ENCODE measurements at regions not wholly inside any gene's neighbourhood (a gene's known extent, or its start where the extent isn't known, plus 50 kb on each side); places are given as distances from the start of the nearest gene placed in this dataset.
"Not testable (repeated sequence)": the region's sequence is repeated elsewhere in the genome, so short reads cannot be mapped to it uniquely, and the experiment has no call there.

DNA sequence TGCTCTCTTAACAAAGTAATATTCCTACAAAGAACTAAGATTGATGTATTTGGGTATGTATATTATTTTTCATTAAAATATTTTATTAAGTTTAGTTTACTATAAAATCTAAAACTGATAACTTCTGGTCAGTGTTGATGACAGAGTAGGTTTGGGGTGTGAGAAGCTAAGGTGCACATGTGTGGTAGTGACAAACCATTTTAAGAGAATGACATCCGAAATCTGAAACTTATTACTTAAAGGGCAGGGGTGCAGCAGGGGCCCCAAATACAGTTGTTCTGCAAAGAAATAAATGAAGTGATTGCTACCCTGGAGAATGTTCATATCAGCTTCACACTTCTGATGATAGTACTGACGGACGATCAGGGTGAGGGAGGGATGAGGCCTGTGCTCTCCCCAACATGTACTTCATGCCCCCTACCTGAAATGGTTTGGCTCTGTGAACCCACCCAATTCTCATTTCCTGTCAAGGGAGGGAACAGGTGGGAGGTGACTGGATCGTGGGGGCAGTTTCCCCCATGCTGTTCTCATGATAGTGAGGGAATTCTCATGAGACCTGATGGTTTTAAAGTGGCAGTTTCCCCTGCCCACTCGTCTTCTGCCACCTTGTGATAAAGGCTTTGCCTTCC, 125.3 kb upstream of the RFX3 start:
- peak; percentile 55 for ATAC-seq
- Mint-ChIP-seq H3K4me3 (no peak overlapping the region), H3K4me1 (no peaks in the 10 kb centered on the region), H3K9me3 (no peaks in the 10 kb centered on the region), H3K27me3 (no peaks in the 10 kb centered on the region), H3K36me3 (no peaks in the 10 kb centered on the region), H3K27ac (no peak overlapping the region)

DNA sequence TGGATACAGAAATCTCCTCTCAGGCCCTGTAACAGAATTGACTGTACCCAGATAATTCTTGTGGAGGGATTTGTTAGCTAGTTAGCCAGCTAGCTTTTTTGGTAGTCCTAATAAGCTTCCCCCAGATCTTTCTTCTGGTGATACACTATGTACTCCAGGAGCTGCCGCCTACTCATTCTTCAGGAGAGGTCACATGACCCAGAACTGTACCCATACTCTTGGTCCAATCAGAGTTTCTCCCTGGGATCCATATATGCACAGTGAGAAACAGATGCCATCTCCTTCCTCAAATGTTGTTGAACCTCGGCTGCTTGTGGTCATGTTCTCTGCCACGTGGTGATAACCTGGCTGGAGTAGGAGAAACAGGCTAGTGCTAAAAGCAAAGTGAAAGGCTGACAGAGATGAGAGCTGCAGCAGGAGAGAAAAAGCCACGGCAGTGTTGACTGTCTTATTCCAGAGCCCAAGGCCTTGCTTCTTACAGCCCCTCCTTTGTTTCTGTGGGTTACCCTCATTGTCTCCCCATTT, 123.0 kb upstream of the RFX3 start:
- H3K27ac Mint-ChIP-seq: no peak overlapping the region

DNA sequence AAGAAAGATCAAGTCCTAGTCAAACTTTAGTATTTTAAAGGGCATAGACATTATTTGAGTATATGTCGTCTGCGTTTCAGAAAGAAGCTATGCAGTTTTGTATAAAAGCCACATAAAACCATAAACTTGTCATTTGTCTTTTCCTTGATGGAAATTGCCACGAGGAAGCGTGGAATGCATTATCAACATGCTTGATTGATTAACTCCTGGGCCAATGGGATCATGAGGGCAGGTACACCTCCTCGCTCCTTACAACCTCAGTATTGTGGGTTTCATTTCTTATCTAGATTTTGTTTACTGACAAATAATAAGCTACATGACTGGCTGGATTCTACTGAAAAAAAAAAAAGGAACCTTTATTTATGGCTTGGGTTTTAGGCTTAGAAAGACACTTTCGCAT, 122.5 kb upstream of the RFX3 start:
- no peaks in the 10 kb centered on the region for H3K9me3 Mint-ChIP-seq
- H3K4me1 Mint-ChIP-seq: no peaks in the 10 kb centered on the region
- no peak overlapping the region for H3K4me3 Mint-ChIP-seq
- ATAC-seq: no peak
- H3K27me3 Mint-ChIP-seq: no peaks in the 10 kb centered on the region
- H3K27ac Mint-ChIP-seq: no peak overlapping the region
- H3K36me3 Mint-ChIP-seq: no peaks in the 10 kb centered on the region

More for the DNA sequence above, 123.0 kb upstream of the RFX3 start:
- H3K4me1 Mint-ChIP-seq: no peaks in the 10 kb centered on the region
- H3K9me3 Mint-ChIP-seq: no peaks in the 10 kb centered on the region
- no peaks in the 10 kb centered on the region for H3K27me3 Mint-ChIP-seq
- ATAC-seq: no peak
- H3K36me3 Mint-ChIP-seq: no peaks in the 10 kb centered on the region
- no peak overlapping the region for H3K4me3 Mint-ChIP-seq

DNA sequence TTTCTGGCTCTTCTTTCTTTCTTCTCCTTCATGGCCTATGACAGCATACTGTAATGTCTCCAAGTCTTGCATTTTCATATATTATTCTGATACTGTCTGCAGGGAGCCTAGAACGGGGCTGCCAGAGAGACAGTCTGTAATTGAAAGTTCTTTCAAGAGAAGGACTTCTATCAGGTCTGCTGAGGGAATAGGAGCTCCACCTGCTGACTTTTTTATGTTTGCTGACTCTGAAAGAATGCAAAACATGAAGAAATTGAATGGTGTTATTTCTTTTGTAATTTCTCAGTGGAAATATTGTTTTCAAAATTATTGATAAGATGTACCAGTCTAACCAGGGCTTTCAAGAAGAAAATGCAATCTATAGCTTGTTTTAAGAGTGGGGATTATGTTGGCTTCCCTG, 121.9 kb upstream of the RFX3 start:
- no peaks in the 10 kb centered on the region for H3K36me3 Mint-ChIP-seq
- H3K4me3 Mint-ChIP-seq: no peak overlapping the region
- no peaks in the 10 kb centered on the region for H3K9me3 Mint-ChIP-seq
- no peaks in the 10 kb centered on the region for H3K27me3 Mint-ChIP-seq
- no peak overlapping the region for H3K27ac Mint-ChIP-seq
- no peak for ATAC-seq
- no peaks in the 10 kb centered on the region for H3K4me1 Mint-ChIP-seq

GRCh38 chr9:3646226-3646625, 120.4 kb upstream of the RFX3 start:
- ATAC-seq: no peak
- no peak overlapping the region for H3K4me3 Mint-ChIP-seq
- H3K27ac Mint-ChIP-seq: no peak overlapping the region
- H3K9me3 Mint-ChIP-seq: no peaks in the 10 kb centered on the region
- H3K36me3 Mint-ChIP-seq: no peaks in the 10 kb centered on the region
- no peaks in the 10 kb centered on the region for H3K27me3 Mint-ChIP-seq
- H3K4me1 Mint-ChIP-seq: no peaks in the 10 kb centered on the region

GRCh38 chr9:3642075-3642474, 116.3 kb upstream of the RFX3 start:
- not testable (repeated sequence) for H3K36me3 Mint-ChIP-seq

DNA sequence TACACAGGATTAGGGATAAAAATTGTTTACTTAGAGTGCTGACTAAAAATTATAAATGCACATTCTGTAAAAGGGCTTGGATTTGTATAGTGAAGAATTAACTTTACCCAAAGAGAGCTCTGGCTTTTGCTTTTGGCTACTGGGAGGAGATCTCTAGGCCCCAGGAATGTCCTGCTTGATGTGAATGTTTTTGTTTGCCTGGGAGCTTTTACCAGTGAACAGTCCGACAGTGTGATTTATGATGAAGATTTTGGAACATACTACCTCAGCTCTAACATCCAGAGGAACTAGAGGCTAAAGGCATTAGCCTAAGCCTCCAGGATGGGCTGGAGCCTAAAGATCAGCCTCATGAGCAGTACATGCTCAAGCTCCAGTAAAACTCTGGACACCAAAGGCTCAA, 103.7 kb upstream of the RFX3 start:
- Mint-ChIP-seq H3K27me3 (no peaks in the 10 kb centered on the region), H3K4me3 (no peak overlapping the region), H3K9me3 (peaks cover 4% of the 10 kb centered on the region), H3K4me1 (no peaks in the 10 kb centered on the region), H3K36me3 (peaks cover 25% of the 10 kb centered on the region), H3K27ac (no peak overlapping the region)
- ATAC-seq: no peak

More at GRCh38 chr9:3642075-3642474, 116.3 kb upstream of the RFX3 start:
- H3K27me3 Mint-ChIP-seq, H3K9me3 Mint-ChIP-seq, H3K4me3 Mint-ChIP-seq, ATAC-seq, H3K4me1 Mint-ChIP-seq, H3K27ac Mint-ChIP-seq: not testable (repeated sequence)

DNA sequence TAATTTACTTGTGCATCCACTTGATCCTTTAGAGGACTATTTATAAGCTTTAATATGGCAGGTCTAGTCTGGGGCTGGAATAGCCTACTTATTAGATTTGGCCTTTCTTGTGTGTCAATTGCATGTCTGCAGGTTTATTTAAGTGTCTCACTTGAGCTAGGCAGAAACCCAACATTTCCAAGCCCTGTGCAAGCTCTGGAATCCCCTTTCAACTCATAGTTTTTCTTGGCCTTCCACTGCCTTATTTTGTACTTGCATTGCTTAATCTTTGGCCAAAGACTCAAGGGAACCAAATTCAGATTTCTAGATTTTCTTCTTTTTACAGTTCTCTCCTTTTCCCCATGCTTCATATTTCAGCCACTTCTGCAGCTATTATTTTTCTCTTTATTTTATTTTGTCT, 102.4 kb upstream of the RFX3 start:
- Mint-ChIP-seq H3K27me3 (no peaks in the 10 kb centered on the region), H3K36me3 (peaks cover 26% of the 10 kb centered on the region), H3K9me3 (peaks cover 4% of the 10 kb centered on the region), H3K4me3 (no peak overlapping the region), H3K27ac (no peak overlapping the region), H3K4me1 (no peaks in the 10 kb centered on the region)
- ATAC-seq: no peak

- peak; percentile 91 for ATAC-seq
- H3K4me1 Mint-ChIP-seq: peaks cover 19% of the 10 kb centered on the region
- H3K9me3 Mint-ChIP-seq: peaks cover 12% of the 10 kb centered on the region
- H3K27ac Mint-ChIP-seq: peak overlapping the region; percentile 13
- no peak overlapping the region for H3K4me3 Mint-ChIP-seq
- no peaks in the 10 kb centered on the region for H3K27me3 Mint-ChIP-seq
- H3K36me3 Mint-ChIP-seq: peaks cover 18% of the 10 kb centered on the region
Observed at GRCh38 chr9:3608011-3608410, 82.2 kb upstream of the RFX3 start.

DNA sequence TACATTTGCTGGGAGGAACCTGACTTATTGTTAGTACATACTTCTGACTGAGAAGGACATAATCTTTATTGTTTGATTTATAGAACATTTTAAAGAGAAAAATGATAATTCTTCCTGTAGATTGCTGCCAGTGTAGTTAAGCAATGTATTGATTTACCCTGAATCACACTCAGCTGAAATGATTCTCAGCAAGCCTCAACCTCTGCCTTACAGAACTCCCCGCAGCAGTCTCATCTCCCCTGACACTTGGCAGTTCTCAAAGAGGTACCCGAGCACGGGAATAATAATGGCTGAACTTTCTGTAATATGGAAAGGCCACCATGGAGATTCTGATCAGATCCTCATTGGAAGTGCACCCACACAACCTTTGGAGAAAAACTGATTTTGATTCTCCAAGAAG, 74.9 kb upstream of the RFX3 start:
- Mint-ChIP-seq H3K27ac (no peak overlapping the region), H3K9me3 (no peaks in the 10 kb centered on the region), H3K36me3 (no peaks in the 10 kb centered on the region), H3K27me3 (no peaks in the 10 kb centered on the region), H3K4me1 (no peaks in the 10 kb centered on the region), H3K4me3 (no peak overlapping the region)
- no peak for ATAC-seq

DNA sequence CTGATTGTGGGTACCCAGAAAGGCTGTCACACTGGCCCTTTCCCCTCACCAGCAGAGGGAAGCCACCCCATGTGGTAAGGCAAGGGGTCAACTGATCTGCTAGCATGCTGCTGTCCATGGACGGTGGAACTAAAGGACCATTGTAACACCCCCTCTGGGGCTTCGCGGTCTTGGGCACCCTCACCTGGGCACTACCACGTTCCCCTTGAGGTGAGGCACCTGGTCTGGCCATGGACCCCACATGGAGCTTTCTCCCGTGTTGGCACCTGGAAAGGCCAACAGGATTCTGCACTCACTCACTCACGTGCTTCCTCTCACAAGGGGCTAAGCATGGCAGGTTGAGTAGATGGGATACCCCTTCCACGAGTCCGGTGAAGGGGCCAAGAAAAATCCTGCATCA, 72.0 kb upstream of the RFX3 start:
- Mint-ChIP-seq H3K27ac (no peak overlapping the region), H3K9me3 (no peaks in the 10 kb centered on the region), H3K4me3 (no peak overlapping the region), H3K4me1 (no peaks in the 10 kb centered on the region), H3K36me3 (no peaks in the 10 kb centered on the region), H3K27me3 (no peaks in the 10 kb centered on the region)
- ATAC-seq: no peak

GRCh38 chr9:3586066-3586465, 60.3 kb upstream of the RFX3 start:
- Mint-ChIP-seq H3K4me1 (no peaks in the 10 kb centered on the region), H3K27ac (no peak overlapping the region), H3K9me3 (peaks cover 43% of the 10 kb centered on the region), H3K4me3 (no peak overlapping the region), H3K27me3 (no peaks in the 10 kb centered on the region), H3K36me3 (peaks cover 45% of the 10 kb centered on the region)
- ATAC-seq: no peak

- Mint-ChIP-seq H3K9me3 (peaks cover 43% of the 10 kb centered on the region), H3K27me3 (no peaks in the 10 kb centered on the region), H3K4me3 (no peak overlapping the region), H3K27ac (no peak overlapping the region), H3K4me1 (no peaks in the 10 kb centered on the region), H3K36me3 (peaks cover 45% of the 10 kb centered on the region)
- ATAC-seq: no peak
Observed at GRCh38 chr9:3585606-3586005, 59.8 kb upstream of the RFX3 start.

DNA sequence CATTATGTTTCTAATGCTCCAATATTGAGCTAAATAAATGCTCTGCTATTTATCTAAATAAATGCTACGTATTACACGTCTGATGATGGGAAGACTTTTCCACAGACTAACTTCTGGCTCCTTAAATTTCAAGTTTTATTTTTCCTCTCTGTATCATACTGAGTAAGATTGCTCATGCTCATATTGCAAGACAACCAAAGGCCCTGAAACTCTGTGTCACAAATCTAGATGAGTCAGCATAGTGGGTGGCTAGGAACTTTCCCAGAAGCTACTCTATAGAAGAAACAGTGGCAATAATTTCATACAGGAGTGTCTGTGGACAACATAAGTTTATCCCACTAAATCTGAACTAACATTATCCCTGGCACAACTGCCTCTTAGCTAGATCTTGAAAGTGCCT, 53.0 kb upstream of the RFX3 start:
- H3K36me3 Mint-ChIP-seq: peaks cover 44% of the 10 kb centered on the region
- H3K27ac Mint-ChIP-seq: no peak overlapping the region
- no peak for ATAC-seq
- H3K9me3 Mint-ChIP-seq: peaks cover 32% of the 10 kb centered on the region
- H3K4me1 Mint-ChIP-seq: no peaks in the 10 kb centered on the region
- no peaks in the 10 kb centered on the region for H3K27me3 Mint-ChIP-seq
- no peak overlapping the region for H3K4me3 Mint-ChIP-seq

DNA sequence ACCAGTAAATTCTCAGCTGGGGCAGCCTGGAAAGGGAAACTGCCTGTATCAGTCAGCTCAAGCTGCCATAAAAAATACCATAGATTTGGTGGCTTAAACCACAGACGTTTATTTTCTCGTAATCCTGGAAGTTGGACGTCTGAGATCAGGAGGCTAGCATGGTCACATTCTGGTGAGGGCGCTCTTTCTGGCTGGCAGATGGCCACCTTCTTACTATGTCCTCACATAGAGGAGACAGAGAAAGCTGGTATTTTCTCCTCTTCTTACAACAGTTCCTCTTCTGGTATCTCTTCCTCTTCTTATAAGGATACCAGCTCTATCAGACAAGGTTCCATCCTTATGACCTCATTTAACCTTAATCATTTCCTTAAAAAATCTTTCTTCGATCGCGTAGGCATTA, 50.5 kb upstream of the RFX3 start:
- ATAC-seq: peak; percentile 39
- Mint-ChIP-seq H3K4me3 (no peak overlapping the region), H3K27ac (no peak overlapping the region), H3K4me1 (no peaks in the 10 kb centered on the region), H3K27me3 (no peaks in the 10 kb centered on the region), H3K9me3 (peaks cover 16% of the 10 kb centered on the region), H3K36me3 (peaks cover 30% of the 10 kb centered on the region)

- H3K27me3 Mint-ChIP-seq: no peaks in the 10 kb centered on the region
- no peak overlapping the region for H3K27ac Mint-ChIP-seq
- H3K4me1 Mint-ChIP-seq: no peaks in the 10 kb centered on the region
- H3K36me3 Mint-ChIP-seq: peaks cover 25% of the 10 kb centered on the region
- H3K9me3 Mint-ChIP-seq: peaks cover 12% of the 10 kb centered on the region
- H3K4me3 Mint-ChIP-seq: no peak overlapping the region
- ATAC-seq: no peak
Observed at GRCh38 chr9:3575821-3576220, 50.0 kb upstream of the RFX3 start.
